Epithelial cell of esophagus (primary cell): ENCODE measurements at regions not wholly inside any gene's neighbourhood (a gene's known extent, or its start where the extent isn't known, plus 50 kb on each side); places are given as distances from the start of the nearest gene placed in this dataset.

ENCODE experiments used
- DNase-seq: peaks from one replicate; pipeline ENCODE4 v3.0.0; 2010; ENCODE audit warnings: low read depth
- H3K4me3 ChIP-seq: 2 replicates; pipeline ENCODE4 v1.5.1; 2011; ENCODE audit warnings: mild to moderate bottlenecking, low read length, control low read depth
- CTCF ChIP-seq: IDR thresholded peaks from 2 replicates; pipeline ENCODE4 v1.5.1; 2011; ENCODE audit warnings: low read depth, mild to moderate bottlenecking, low read length, control low read depth, inconsistent platforms; ENCODE audit not compliant: insufficient read depth; ENCODE audit errors: missing control alignments

GRCh38 chr3:174700736-174701135 is 158.4 kb upstream of the NAALADL2 start:
- no peak for DNase-seq
- no peak overlapping the region for H3K4me3 ChIP-seq
- TF ChIP-seq CTCF: no peak

- no peak overlapping the region for H3K4me3 ChIP-seq
- no peak for DNase-seq
- TF ChIP-seq CTCF: no peak
Measured at GRCh38 chr3:174710612-174711011, 148.5 kb upstream of the NAALADL2 start.

- no peak for DNase-seq
- no peak for TF ChIP-seq CTCF
- H3K4me3 ChIP-seq: no peak overlapping the region
Measured at GRCh38 chr3:174715386-174715785, 143.7 kb upstream of the NAALADL2 start.

GRCh38 chr3:174716956-174717505 is 142.1 kb upstream of the NAALADL2 start:
- no peak overlapping the region for H3K4me3 ChIP-seq
- no peak for DNase-seq
- no peak for TF ChIP-seq CTCF

GRCh38 chr3:174720717-174721116 is 138.4 kb upstream of the NAALADL2 start:
- TF ChIP-seq CTCF: no peak
- no peak overlapping the region for H3K4me3 ChIP-seq
- DNase-seq: no peak

- no peak for DNase-seq
- H3K4me3 ChIP-seq: no peak overlapping the region
- no peak for TF ChIP-seq CTCF
Measured at GRCh38 chr3:174725303-174725702, 133.8 kb upstream of the NAALADL2 start.

GRCh38 chr3:174737966-174738365 is 121.2 kb upstream of the NAALADL2 start:
- TF ChIP-seq CTCF: no peak
- H3K4me3 ChIP-seq: no peak overlapping the region
- no peak for DNase-seq
